ENCODE measurements at regions not wholly inside any gene's neighbourhood (a gene's known extent, or its start where the extent isn't known, plus 50 kb on each side); places are given as distances from the start of the nearest gene placed in this dataset.

DNA sequence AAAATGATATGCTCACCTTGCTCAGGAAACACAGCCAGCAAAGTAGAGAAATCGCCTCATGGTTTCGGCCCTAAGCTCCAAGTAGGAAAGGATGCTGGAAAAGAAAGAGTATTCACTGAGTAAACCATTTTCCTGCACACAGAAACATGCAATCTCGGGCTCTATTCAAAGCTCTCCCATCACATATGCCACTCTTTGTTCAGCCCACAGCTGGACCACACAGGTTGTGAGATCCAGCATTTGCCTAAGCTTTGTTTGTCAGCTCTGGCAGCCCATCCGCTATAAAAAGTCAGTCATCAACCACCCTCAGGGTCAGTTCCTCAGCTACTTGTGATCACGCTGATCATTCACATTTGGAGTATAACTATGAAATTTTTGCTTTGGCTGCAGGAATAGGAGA, 96.5 kb upstream of the SMARCA2 start:
- no peak overlapping the region for H3K27ac ChIP-seq
- intact Hi-C loops (cut with DNase I): no loop called here
- no peaks in the 10 kb centered on the region for H3K36me3 ChIP-seq
- no peaks in the 10 kb centered on the region for H3K4me1 ChIP-seq
- ATAC-seq (no peak), DNase-seq (no peak)
- TF ChIP-seq, protein P1, sequence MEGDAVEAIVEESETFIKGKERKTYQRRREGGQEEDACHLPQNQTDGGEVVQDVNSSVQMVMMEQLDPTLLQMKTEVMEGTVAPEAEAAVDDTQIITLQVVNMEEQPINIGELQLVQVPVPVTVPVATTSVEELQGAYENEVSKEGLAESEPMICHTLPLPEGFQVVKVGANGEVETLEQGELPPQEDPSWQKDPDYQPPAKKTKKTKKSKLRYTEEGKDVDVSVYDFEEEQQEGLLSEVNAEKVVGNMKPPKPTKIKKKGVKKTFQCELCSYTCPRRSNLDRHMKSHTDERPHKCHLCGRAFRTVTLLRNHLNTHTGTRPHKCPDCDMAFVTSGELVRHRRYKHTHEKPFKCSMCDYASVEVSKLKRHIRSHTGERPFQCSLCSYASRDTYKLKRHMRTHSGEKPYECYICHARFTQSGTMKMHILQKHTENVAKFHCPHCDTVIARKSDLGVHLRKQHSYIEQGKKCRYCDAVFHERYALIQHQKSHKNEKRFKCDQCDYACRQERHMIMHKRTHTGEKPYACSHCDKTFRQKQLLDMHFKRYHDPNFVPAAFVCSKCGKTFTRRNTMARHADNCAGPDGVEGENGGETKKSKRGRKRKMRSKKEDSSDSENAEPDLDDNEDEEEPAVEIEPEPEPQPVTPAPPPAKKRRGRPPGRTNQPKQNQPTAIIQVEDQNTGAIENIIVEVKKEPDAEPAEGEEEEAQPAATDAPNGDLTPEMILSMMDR (IDR thresholded peaks at IDR 0.05): no peak
- no peaks in the 10 kb centered on the region for H3K9me3 ChIP-seq
- H3K27me3 ChIP-seq: peaks cover 0 to 19% of the 10 kb centered on the region in 2 donors
- H3K4me3 ChIP-seq: no peak overlapping the region

DNA sequence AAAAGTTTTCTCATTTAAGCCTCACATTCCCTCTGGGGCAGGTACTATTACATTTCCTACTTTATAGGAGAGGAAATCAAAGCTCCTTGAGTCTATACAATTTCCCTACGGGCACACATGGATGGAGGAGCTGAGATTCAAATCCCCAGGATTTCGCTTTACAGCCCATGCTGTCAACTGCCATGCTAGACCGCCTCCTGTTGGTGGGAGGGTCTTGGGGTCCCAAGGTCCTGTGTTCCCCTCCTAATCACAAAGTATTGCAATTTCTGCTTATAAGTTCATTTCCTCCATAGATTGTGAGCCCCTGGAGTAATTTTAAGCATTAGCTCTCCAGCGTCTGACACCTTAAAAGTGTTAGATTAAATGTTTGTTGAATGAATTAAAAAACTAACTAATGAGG, 95.9 kb upstream of the SMARCA2 start:
- Histone ChIP-seq H3K27me3 (peaks cover 0 to 19% of the 10 kb centered on the region in 2 donors), H3K27ac (no peak overlapping the region), H3K9me3 (no peaks in the 10 kb centered on the region), H3K4me3 (no peak overlapping the region), H3K4me1 (no peaks in the 10 kb centered on the region), H3K36me3 (no peaks in the 10 kb centered on the region)
- DNase-seq: no peak
- intact Hi-C loops (cut with DNase I): no loop called here
- no peak for ATAC-seq
- TF ChIP-seq, protein P1 (IDR thresholded peaks at IDR 0.05): no peak

DNA sequence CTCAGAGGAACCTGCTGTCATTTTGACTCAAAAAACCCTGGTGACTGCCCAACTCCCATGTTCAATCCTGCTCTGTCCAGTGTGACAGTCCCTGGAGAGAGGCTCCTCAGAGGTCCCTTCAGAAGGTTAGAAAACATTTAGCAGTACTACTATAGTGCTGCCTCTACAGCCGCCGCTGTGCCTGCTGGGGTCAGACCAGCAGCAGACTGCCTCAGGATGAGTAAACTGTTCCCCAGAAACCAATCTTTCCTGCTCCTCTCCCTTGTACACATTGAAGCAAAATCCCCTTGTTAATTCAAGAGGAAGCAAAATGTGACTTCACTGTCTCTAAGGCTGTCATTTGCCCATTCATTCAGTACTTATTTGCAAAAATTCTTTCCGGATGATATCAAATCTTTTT, 94.8 kb upstream of the SMARCA2 start:
- intact Hi-C loops (cut with DNase I): no loop called here

DNA sequence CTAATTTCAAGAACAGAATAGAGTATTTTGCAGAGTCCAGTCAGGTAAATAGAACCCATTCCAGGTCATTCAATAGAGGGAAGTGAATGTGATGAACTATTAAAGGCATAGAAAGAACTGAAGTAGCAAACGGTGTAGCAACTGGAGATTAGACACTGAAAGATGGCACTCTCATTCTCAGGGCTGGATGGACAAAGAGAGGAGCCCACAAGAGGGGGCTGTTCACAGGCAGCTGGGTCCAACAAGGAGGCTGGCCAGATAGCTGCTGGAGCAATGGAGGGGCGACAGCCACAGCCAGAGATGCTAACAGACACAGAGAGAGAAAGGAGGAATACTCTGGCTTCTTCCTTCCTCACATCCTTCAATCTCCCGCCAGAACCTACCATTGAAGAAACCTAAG, 93.1 kb upstream of the SMARCA2 start:
- intact Hi-C loops (cut with DNase I): no loop called here

More for the DNA sequence above, 94.8 kb upstream of the SMARCA2 start:
- DNase-seq (peak in 1 of 4 donors; percentile 49), ATAC-seq (no peak)
- TF ChIP-seq, protein P1 (IDR thresholded peaks at IDR 0.05): no peak
- Histone ChIP-seq H3K4me3 (no peak overlapping the region), H3K27ac (no peak overlapping the region), H3K36me3 (no peaks in the 10 kb centered on the region), H3K27me3 (peaks cover 0 to 19% of the 10 kb centered on the region in 2 donors), H3K4me1 (no peaks in the 10 kb centered on the region), H3K9me3 (no peaks in the 10 kb centered on the region)

DNA sequence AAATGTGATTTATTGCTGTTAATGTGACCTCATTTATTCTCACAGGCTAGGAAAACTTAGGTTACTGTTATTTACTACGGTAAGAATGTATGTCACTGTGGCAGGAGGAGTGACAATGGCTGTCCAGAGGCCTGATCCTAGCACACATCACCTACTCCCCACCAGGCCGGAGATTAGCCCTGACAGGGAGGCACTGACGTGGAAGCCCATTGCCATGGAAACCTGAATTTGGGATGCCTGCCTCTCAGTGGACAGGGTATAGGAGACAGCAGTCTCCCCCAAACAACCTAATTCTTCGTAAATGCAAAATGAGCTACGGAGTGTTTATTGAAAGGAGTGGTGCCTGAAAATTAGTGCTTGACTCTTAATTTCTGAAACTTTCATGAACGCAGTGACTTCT, 87.6 kb upstream of the SMARCA2 start:
- DNase-seq (no peak), ATAC-seq (no peak)
- Histone ChIP-seq H3K4me3 (no peak overlapping the region), H3K27ac (no peak overlapping the region), H3K36me3 (no peaks in the 10 kb centered on the region), H3K27me3 (no peaks in the 10 kb centered on the region), H3K4me1 (no peaks in the 10 kb centered on the region), H3K9me3 (no peaks in the 10 kb centered on the region)
- TF ChIP-seq, protein P1 (IDR thresholded peaks at IDR 0.05): no peak
- intact Hi-C loops (cut with DNase I): no loop called here

More for the DNA sequence above, 93.1 kb upstream of the SMARCA2 start:
- Histone ChIP-seq H3K36me3 (no peaks in the 10 kb centered on the region), H3K9me3 (no peaks in the 10 kb centered on the region), H3K4me3 (no peak overlapping the region), H3K4me1 (no peaks in the 10 kb centered on the region), H3K27me3 (peaks cover 0 to 19% of the 10 kb centered on the region in 2 donors), H3K27ac (no peak overlapping the region)
- no peak for DNase-seq
- no peak for ATAC-seq
- TF ChIP-seq, protein P1 (IDR thresholded peaks at IDR 0.05): no peak

All from left lung (tissue), 4 donors.